ENCODE measurements at regions not wholly inside any gene's neighbourhood (a gene's known extent, or its start where the extent isn't known, plus 50 kb on each side); places are given as distances from the start of the nearest gene placed in this dataset.

GRCh38 chr11:93902921-93903320 is 52.5 kb upstream of the VSTM5 start:
- no peaks in the 10 kb centered on the region for H3K4me1 Mint-ChIP-seq (ENCODE audit: low read depth)
- no peak for DNase-seq
- intact Hi-C loops (cut with DNase I, micrococcal nuclease): no loop called here
- H3K27me3 ChIP-seq (ENCODE audit: control insufficient read depth in 1 of 2, insufficient read depth in 2 of 2, low read length in 2 of 2): peaks cover 0 to 7% of the 10 kb centered on the region in 2 experiments
- H3K9me3 Mint-ChIP-seq: no peaks in the 10 kb centered on the region
- ChIA-PET CTCF (no interaction called here), POLR2A (no interaction called here)
- H3K36me3 Mint-ChIP-seq (ENCODE audit: low read depth): no peaks in the 10 kb centered on the region
- H3K4me3 ChIP-seq (ENCODE audit: low read length): no peak overlapping the region
- peaks cover 33% of the 10 kb centered on the region for H3K27me3 Mint-ChIP-seq
- H3K27ac ChIP-seq (ENCODE audit: low read depth in 1 of 2, low read length in 2 of 2): no peak overlapping the region
- H3K4me3 Mint-ChIP-seq: no peak overlapping the region
- no peaks in the 10 kb centered on the region for H3K36me3 ChIP-seq (ENCODE audit: insufficient read depth, low read length)
- ATAC-seq (ENCODE audit: poor library complexity): no peak
- H3K27ac Mint-ChIP-seq: no peak overlapping the region
- H3K9me3 ChIP-seq (ENCODE audit: control insufficient read depth in 1 of 2, insufficient read depth in 1 of 2, low read length in 2 of 2): no peaks in the 10 kb centered on the region
- H3K4me1 ChIP-seq (ENCODE audit: insufficient read depth, low read length): no peaks in the 10 kb centered on the region
- TF ChIP-seq CTCF (IDR thresholded peaks at IDR 0.05): no peak

- POLR2A ChIA-PET: no interaction called here
- DNase-seq (no peak), ATAC-seq (ENCODE audit: poor library complexity) (no peak)
- Mint-ChIP-seq H3K4me1 (ENCODE audit: low read depth) (no peaks in the 10 kb centered on the region), H3K36me3 (ENCODE audit: low read depth) (no peaks in the 10 kb centered on the region), H3K27ac (no peak overlapping the region), H3K27me3 (peaks cover 23% of the 10 kb centered on the region), H3K9me3 (no peaks in the 10 kb centered on the region), H3K4me3 (no peak overlapping the region)
- intact Hi-C loops (cut with DNase I, micrococcal nuclease): no loop called here
- Histone ChIP-seq H3K36me3 (ENCODE audit: insufficient read depth, low read length) (no peaks in the 10 kb centered on the region), H3K4me1 (ENCODE audit: insufficient read depth, low read length) (no peaks in the 10 kb centered on the region), H3K9me3 (ENCODE audit: control insufficient read depth in 1 of 2, insufficient read depth in 1 of 2, low read length in 2 of 2) (no peaks in the 10 kb centered on the region), H3K4me3 (ENCODE audit: low read length) (no peak overlapping the region), H3K27me3 (ENCODE audit: control insufficient read depth in 1 of 2, insufficient read depth in 2 of 2, low read length in 2 of 2) (peaks cover 0 to 7% of the 10 kb centered on the region in 2 experiments), H3K27ac (ENCODE audit: low read depth in 1 of 2, low read length in 2 of 2) (no peak overlapping the region)
- no peak for TF ChIP-seq CTCF (IDR thresholded peaks at IDR 0.05)
- CTCF ChIA-PET: no interaction called here
Observed at GRCh38 chr11:93903989-93904388, 53.6 kb upstream of the VSTM5 start.

- POLR2A ChIA-PET: no interaction called here
- ATAC-seq (ENCODE audit: poor library complexity) (no peak), DNase-seq (no peak)
- intact Hi-C loops (cut with DNase I, micrococcal nuclease): no loop called here
- no peak overlapping the region for H3K27ac ChIP-seq (ENCODE audit: low read depth in 1 of 2, low read length in 2 of 2)
- H3K36me3 ChIP-seq (ENCODE audit: insufficient read depth, low read length): no peaks in the 10 kb centered on the region
- no peaks in the 10 kb centered on the region for H3K36me3 Mint-ChIP-seq (ENCODE audit: low read depth)
- peaks cover 16% of the 10 kb centered on the region for H3K27me3 Mint-ChIP-seq
- CTCF ChIA-PET: no interaction called here
- H3K9me3 ChIP-seq (ENCODE audit: control insufficient read depth in 1 of 2, insufficient read depth in 1 of 2, low read length in 2 of 2): no peaks in the 10 kb centered on the region
- peaks cover 0 to 7% of the 10 kb centered on the region in 2 experiments for H3K27me3 ChIP-seq (ENCODE audit: control insufficient read depth in 1 of 2, insufficient read depth in 2 of 2, low read length in 2 of 2)
- no peaks in the 10 kb centered on the region for H3K4me1 Mint-ChIP-seq (ENCODE audit: low read depth)
- no peak overlapping the region for H3K4me3 ChIP-seq (ENCODE audit: low read length)
- no peaks in the 10 kb centered on the region for H3K9me3 Mint-ChIP-seq
- no peak overlapping the region for H3K27ac Mint-ChIP-seq
- no peaks in the 10 kb centered on the region for H3K4me1 ChIP-seq (ENCODE audit: insufficient read depth, low read length)
- TF ChIP-seq CTCF (IDR thresholded peaks at IDR 0.05): no peak
- H3K4me3 Mint-ChIP-seq: no peak overlapping the region
Observed at GRCh38 chr11:93904716-93905115, 54.3 kb upstream of the VSTM5 start.
